Esophagus muscularis mucosa (tissue), 4 donors: ENCODE measurements at regions not wholly inside any gene's neighbourhood (a gene's known extent, or its start where the extent isn't known, plus 50 kb on each side); places are given as distances from the start of the nearest gene placed in this dataset.

Experiments
- CTCF ChIP-seq, 3 experiments: fragments of 200-600 bp in 2 of 3; fragments of 450-650 bp in 1 of 3; sonication (generic) in 2 of 3; IDR thresholded peaks; one replicate each; pipeline ENCODE4 v1.5.1; 2017 to 2019; ENCODE audit warnings: antibody characterized with exemption in 3 of 3, mild to moderate bottlenecking in 2 of 3, moderate library complexity in 1 of 3
- EP300 ChIP-seq: sonication (generic); formaldehyde crosslinking; IDR thresholded peaks from one replicate; pipeline ENCODE4 v1.6.1; 2017; ENCODE audit warnings: antibody characterized with exemption
- POLR2A ChIP-seq: fragments of 450-650 bp; IDR thresholded peaks from one replicate; pipeline ENCODE4 v1.6.1; 2017; ENCODE audit warnings: antibody characterized with exemption, moderate library complexity, mild to moderate bottlenecking, low read depth

- no peak for TF ChIP-seq CTCF (IDR thresholded peaks at IDR 0.05)
- no peak for TF ChIP-seq POLR2A
- TF ChIP-seq EP300, result no peak
Measured at GRCh38 chr10:1947464-1948003, 210.2 kb upstream of the ADARB2 start.
